CD14-positive monocyte (primary cell): ENCODE measurements at regions not wholly inside any gene's neighbourhood (a gene's known extent, or its start where the extent isn't known, plus 50 kb on each side); places are given as distances from the start of the nearest gene placed in this dataset.
A peak's percentile ranks its signal among the peaks of the same experiment; 100 is the strongest.

Source experiments
- DNase-seq, 3 donors: peaks; one replicate each; pipeline ENCODE4 v3.0.0-alpha.2; 2011 to 2022
- H2AFZ ChIP-seq: 2 replicates; pipeline ENCODE4 v1.6.0; 2012; ENCODE audit warnings: mild to moderate bottlenecking, low read depth, low read length, inconsistent platforms; ENCODE audit not compliant: insufficient read depth, poor library complexity, severe bottlenecking
- H3K27ac ChIP-seq, 2 donors: 1 replicate in 1 of 2; 2 replicates in 1 of 2; pipeline ENCODE4 v1.5.1; 2012 to 2013; ENCODE audit warnings: low read length in 2 of 2, control low read depth in 1 of 2, inconsistent platforms in 1 of 2, low read depth in 1 of 2, mild to moderate bottlenecking in 1 of 2
- H3K27me3 ChIP-seq, 2 donors: one replicate each; pipeline versions ENCODE4 v1.6.0 to v1.6.1; 2011 to 2013; ENCODE audit warnings: low read length in 2 of 2; ENCODE audit not compliant: control insufficient read depth in 2 of 2, insufficient read depth in 2 of 2
- H3K36me3 ChIP-seq, 2 donors: replicated peaks in 1 of 2; 1 replicate in 1 of 2; 2 replicates in 1 of 2; pipeline versions ENCODE4 v1.5.1 to v1.6.1; 2012 to 2013; ENCODE audit warnings: low read length in 2 of 2, control low read depth in 1 of 2, inconsistent platforms in 1 of 2, mild to moderate bottlenecking in 1 of 2; ENCODE audit not compliant: insufficient read depth in 2 of 2, control insufficient read depth in 1 of 2
- H3K4me1 ChIP-seq, 2 donors: 1 replicate in 1 of 2; 2 replicates in 1 of 2; pipeline versions ENCODE4 v1.5.1 to v1.6.1; 2012 to 2013; ENCODE audit warnings: low read length in 2 of 2, control low read depth in 1 of 2, inconsistent platforms in 1 of 2, mild to moderate bottlenecking in 1 of 2, moderate library complexity in 1 of 2; ENCODE audit not compliant: insufficient read depth in 2 of 2, control insufficient read depth in 1 of 2
- H3K4me2 ChIP-seq: replicated peaks from 2 replicates; pipeline ENCODE3; 2012; ENCODE audit warnings: low read length, moderate library complexity, mild to moderate bottlenecking; ENCODE audit not compliant: poor library complexity, severe bottlenecking; ENCODE audit errors: extremely low read depth
- H3K4me3 ChIP-seq, 3 experiments: fragments of 200-600 bp in 1 of 3; sonication (generic) in 1 of 3; replicated peaks in 1 of 3; 1 replicate in 2 of 3; 2 replicates in 1 of 3; pipeline ENCODE4 v1.5.1; 2011 to 2013; ENCODE audit warnings: low read length in 3 of 3, mild to moderate bottlenecking in 3 of 3, control low read depth in 2 of 3, low read depth in 2 of 3, inconsistent platforms in 1 of 3, moderate library complexity in 1 of 3
- H3K79me2 ChIP-seq: 2 replicates; pipeline ENCODE4 v1.6.0; 2012; ENCODE audit warnings: mild to moderate bottlenecking, control low read depth, inconsistent platforms, low read length, moderate library complexity; ENCODE audit not compliant: insufficient read depth
- H3K9ac ChIP-seq: 2 replicates; pipeline ENCODE4 v1.6.0; 2017; ENCODE audit warnings: low read length, mild to moderate bottlenecking; ENCODE audit not compliant: insufficient read depth, poor library complexity, severe bottlenecking
- H3K9me3 ChIP-seq, 2 donors: replicated peaks in 1 of 2; 1 replicate in 1 of 2; 2 replicates in 1 of 2; pipeline versions ENCODE4 v1.5.1 to v1.6.1; 2012 to 2013; ENCODE audit warnings: low read length in 2 of 2, control low read depth in 1 of 2; ENCODE audit not compliant: control insufficient read depth in 1 of 2, insufficient read depth in 1 of 2
- H4K20me1 ChIP-seq: 2 replicates; pipeline ENCODE4 v1.6.0; 2012; ENCODE audit warnings: mild to moderate bottlenecking, low read length, control low read depth, moderate library complexity; ENCODE audit not compliant: insufficient read depth
- H3K27ac Mint-ChIP-seq, 7 donors: one replicate each; pipeline ENCODE4 v1.8.0; 2020; ENCODE audit warnings: mild to moderate bottlenecking in 7 of 7, mixed read lengths in 7 of 7, moderate library complexity in 6 of 7, inconsistent platforms in 2 of 7
- H3K27me3 Mint-ChIP-seq, 3 donors: one replicate each; pipeline ENCODE4 v1.8.0; 2021 to 2022; ENCODE audit warnings: low read depth in 3 of 3, mild to moderate bottlenecking in 3 of 3, mixed read lengths in 3 of 3, moderate library complexity in 3 of 3, inconsistent platforms in 1 of 3
- H3K36me3 Mint-ChIP-seq, 2 donors: one replicate each; pipeline ENCODE4 v1.8.0; 2020; ENCODE audit warnings: mixed read lengths in 2 of 2, inconsistent platforms in 1 of 2, mild to moderate bottlenecking in 1 of 2
- H3K4me1 Mint-ChIP-seq: one replicate; pipeline ENCODE4 v1.8.0; 2020; ENCODE audit warnings: mild to moderate bottlenecking, mixed read lengths
- H3K4me3 Mint-ChIP-seq, 2 donors: one replicate each; pipeline ENCODE4 v1.8.0; 2020; ENCODE audit warnings: mild to moderate bottlenecking in 2 of 2, mixed read lengths in 2 of 2, moderate library complexity in 1 of 2
- H3K9me3 Mint-ChIP-seq, 7 donors: one replicate each; pipeline ENCODE4 v1.8.0; 2020 to 2022; ENCODE audit warnings: mixed read lengths in 7 of 7, mild to moderate bottlenecking in 6 of 7, moderate library complexity in 6 of 7, inconsistent platforms in 2 of 7
- WGBS: methylation state at CpG from one replicate; pipeline ENCODE4 v1.1.5; 2013; ENCODE audit warnings: missing lambda C conversion rate; ENCODE audit not compliant: insufficient coverage; 5-methylcytosine and 5-hydroxymethylcytosine counted together
- intact Hi-C, 2 donors: fragments of 100-400 bp; cut with micrococcal nuclease; formaldehyde crosslinking; loops; one replicate each; pipeline versions ENCODE4 v1.15.0 to v1.15.1; 2023
- TF ChIP-seq, protein P1 (sequence below): fragments of 200-600 bp; IDR thresholded peaks from one replicate; pipeline ENCODE4 v1.8.0; 2022; ENCODE audit warnings: antibody characterized with exemption, mild to moderate bottlenecking

DNA sequence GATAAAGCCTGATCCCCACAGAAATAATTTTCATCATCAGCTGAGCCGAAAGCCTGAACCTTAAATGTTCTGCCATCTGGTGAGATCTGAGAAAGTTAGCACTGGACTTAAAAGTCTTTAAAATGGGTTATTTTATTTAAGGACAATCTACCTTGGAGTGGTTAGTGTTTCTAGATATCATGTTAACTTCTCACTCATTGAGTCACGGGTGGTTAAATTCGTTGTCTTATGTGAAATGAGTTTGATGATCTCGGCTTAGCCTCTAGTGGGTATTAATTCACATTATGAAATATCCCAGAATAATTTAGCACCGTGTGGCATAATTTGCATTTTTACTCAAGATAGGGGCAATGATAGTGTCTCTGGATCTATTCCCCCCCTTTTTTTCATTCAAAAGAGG lies 117.4 kb upstream of the ZNF536 start:
- Mint-ChIP-seq H3K9me3 (peaks cover 0 to 6% (median under 1%) of the 10 kb centered on the region in 7 donors), H3K4me3 (peak overlapping the region in 1 of 2 donors; percentile 9), H3K36me3 (no peaks in the 10 kb centered on the region), H3K27me3 (peaks cover 35 to 44% (median 37%) of the 10 kb centered on the region in 3 donors), H3K4me1 (no peaks in the 10 kb centered on the region), H3K27ac (peak overlapping the region in 1 of 7 donors; percentile 37)
- Histone ChIP-seq H3K79me2 (no peaks in the 10 kb centered on the region), H3K27me3 (peaks cover 30 to 33% of the 10 kb centered on the region in 2 donors), H3K4me3 (no peak overlapping the region), H3K9ac (no peak overlapping the region), H3K27ac (no peak overlapping the region), H3K36me3 (no peaks in the 10 kb centered on the region), H4K20me1 (no peaks in the 10 kb centered on the region), H3K4me2 (no peak overlapping the region), H3K9me3 (no peaks in the 10 kb centered on the region), H2AFZ (no peak overlapping the region), H3K4me1 (no peaks in the 10 kb centered on the region)
- no CpG with 5 or more reads among the region's 5 CpGs for WGBS
- DNase-seq, result no peak
- TF ChIP-seq, protein P1, sequence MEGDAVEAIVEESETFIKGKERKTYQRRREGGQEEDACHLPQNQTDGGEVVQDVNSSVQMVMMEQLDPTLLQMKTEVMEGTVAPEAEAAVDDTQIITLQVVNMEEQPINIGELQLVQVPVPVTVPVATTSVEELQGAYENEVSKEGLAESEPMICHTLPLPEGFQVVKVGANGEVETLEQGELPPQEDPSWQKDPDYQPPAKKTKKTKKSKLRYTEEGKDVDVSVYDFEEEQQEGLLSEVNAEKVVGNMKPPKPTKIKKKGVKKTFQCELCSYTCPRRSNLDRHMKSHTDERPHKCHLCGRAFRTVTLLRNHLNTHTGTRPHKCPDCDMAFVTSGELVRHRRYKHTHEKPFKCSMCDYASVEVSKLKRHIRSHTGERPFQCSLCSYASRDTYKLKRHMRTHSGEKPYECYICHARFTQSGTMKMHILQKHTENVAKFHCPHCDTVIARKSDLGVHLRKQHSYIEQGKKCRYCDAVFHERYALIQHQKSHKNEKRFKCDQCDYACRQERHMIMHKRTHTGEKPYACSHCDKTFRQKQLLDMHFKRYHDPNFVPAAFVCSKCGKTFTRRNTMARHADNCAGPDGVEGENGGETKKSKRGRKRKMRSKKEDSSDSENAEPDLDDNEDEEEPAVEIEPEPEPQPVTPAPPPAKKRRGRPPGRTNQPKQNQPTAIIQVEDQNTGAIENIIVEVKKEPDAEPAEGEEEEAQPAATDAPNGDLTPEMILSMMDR, result no peak
- intact Hi-C loops, result no loop called here

DNA sequence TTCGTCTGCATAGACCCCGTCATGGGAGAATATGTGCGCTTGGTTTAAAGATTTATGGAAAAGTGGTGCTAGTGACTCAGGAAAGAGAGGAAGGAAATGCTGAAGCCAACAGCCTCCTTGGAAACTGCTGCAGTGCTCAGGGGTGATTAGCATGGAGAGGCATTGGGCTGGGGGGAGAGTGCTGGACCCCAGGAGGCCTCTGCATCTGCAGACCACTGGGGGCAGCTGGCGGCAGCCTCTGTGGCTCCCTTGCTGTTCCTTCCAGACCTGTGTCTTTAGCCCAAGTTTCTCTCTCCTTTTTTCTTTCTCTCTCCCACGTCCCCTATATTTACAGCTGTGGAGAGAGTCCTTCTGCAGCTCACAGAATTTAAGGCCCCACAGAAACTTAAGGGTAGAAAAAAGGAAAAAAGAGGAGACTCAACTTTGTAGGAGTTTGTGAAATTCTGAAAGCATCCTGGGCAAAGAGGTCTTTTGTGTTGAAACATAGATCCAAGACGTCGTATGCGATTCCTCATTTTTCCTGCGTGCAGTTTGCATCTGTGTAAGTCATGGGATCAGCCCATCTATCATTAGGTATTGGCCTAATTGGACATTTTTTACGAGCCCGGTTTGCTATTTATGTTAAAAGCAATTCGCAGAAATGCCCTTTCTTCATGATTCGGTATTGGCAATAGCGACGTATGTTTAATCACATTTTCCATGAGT lies 116.2 kb upstream of the ZNF536 start:
- Mint-ChIP-seq H3K36me3 (no peaks in the 10 kb centered on the region), H3K4me3 (peak overlapping the region in 1 of 2 donors; percentile 21), H3K27me3 (peaks cover 35 to 45% (median 36%) of the 10 kb centered on the region in 3 donors), H3K27ac (no peak overlapping the region), H3K4me1 (no peaks in the 10 kb centered on the region), H3K9me3 (peaks cover 0 to 8% (median 3%) of the 10 kb centered on the region in 7 donors)
- no peak overlapping the region for H3K27ac ChIP-seq
- no peaks in the 10 kb centered on the region for H3K36me3 ChIP-seq
- no peak overlapping the region for H3K9ac ChIP-seq
- no peak for DNase-seq
- intact Hi-C loops, result no loop called here
- H3K4me1 ChIP-seq, result no peaks in the 10 kb centered on the region
- H3K9me3 ChIP-seq, result peaks cover 0 to 4% of the 10 kb centered on the region in 2 donors
- peaks cover 30 to 33% of the 10 kb centered on the region in 2 donors for H3K27me3 ChIP-seq
- H3K4me3 ChIP-seq, result no peak overlapping the region
- WGBS, result 39% methylated on average over 9 of the region's 15 CpGs
- no peak overlapping the region for H2AFZ ChIP-seq
- no peaks in the 10 kb centered on the region for H3K79me2 ChIP-seq
- H3K4me2 ChIP-seq, result no peak overlapping the region
- TF ChIP-seq, protein P1, result no peak
- H4K20me1 ChIP-seq, result no peaks in the 10 kb centered on the region
